Osteoblast (primary cell): ENCODE measurements at regions not wholly inside any gene's neighbourhood (a gene's known extent, or its start where the extent isn't known, plus 50 kb on each side); places are given as distances from the start of the nearest gene placed in this dataset.

ENCODE experiments used
- DNase-seq: peaks from one replicate; pipeline ENCODE4 v3.0.0; 2011; ENCODE audit warnings: low spot score, mixed read lengths; ENCODE audit not compliant: insufficient read length; ENCODE audit errors: missing footprints
- H2AFZ ChIP-seq: 2 replicates; pipeline ENCODE4 v1.6.0; 2011; ENCODE audit warnings: mild to moderate bottlenecking, low read length
- H3K27ac ChIP-seq: 2 replicates; pipeline ENCODE4 v1.5.1; 2011; ENCODE audit warnings: mild to moderate bottlenecking, low read depth, low read length, moderate library complexity
- H3K27me3 ChIP-seq: 2 replicates; pipeline ENCODE4 v1.6.0; 2012; ENCODE audit warnings: mild to moderate bottlenecking, control low read depth, inconsistent platforms, low read length, moderate library complexity; ENCODE audit not compliant: insufficient read depth
- H3K36me3 ChIP-seq: 2 replicates; pipeline ENCODE4 v1.5.1; 2011; ENCODE audit warnings: mild to moderate bottlenecking, low read length, control low read depth, moderate library complexity; ENCODE audit not compliant: insufficient read depth
- H3K4me1 ChIP-seq: 2 replicates; pipeline ENCODE4 v1.5.1; 2011; ENCODE audit warnings: mild to moderate bottlenecking, low read length, control low read depth, moderate library complexity; ENCODE audit not compliant: insufficient read depth
- H3K4me2 ChIP-seq: 2 replicates; pipeline ENCODE4 v1.6.0; 2011; ENCODE audit warnings: mild to moderate bottlenecking, low read length; ENCODE audit not compliant: insufficient read depth
- H3K4me3 ChIP-seq: fragments of 200-600 bp; sonication (generic); 3 replicates; pipeline ENCODE4 v1.5.1; 2012; ENCODE audit warnings: mild to moderate bottlenecking, low read length, inconsistent platforms; ENCODE audit not compliant: insufficient read depth
- H3K79me2 ChIP-seq: 2 replicates; pipeline ENCODE4 v1.6.0; 2012; ENCODE audit warnings: mild to moderate bottlenecking, low read length, control low read depth, inconsistent platforms; ENCODE audit not compliant: insufficient read depth
- H3K9me3 ChIP-seq: 2 replicates; pipeline ENCODE4 v1.5.1; 2011; ENCODE audit warnings: low read depth, low read length, control low read depth
- H4K20me1 ChIP-seq: 2 replicates; pipeline ENCODE4 v1.6.0; 2012; ENCODE audit warnings: mild to moderate bottlenecking, low read length, control low read depth; ENCODE audit not compliant: insufficient read depth
- TF ChIP-seq, protein P1 (sequence below): IDR thresholded peaks from 2 replicates; pipeline ENCODE4 v1.5.1; 2011; ENCODE audit warnings: mild to moderate bottlenecking, low read depth, low read length, moderate library complexity; ENCODE audit errors: extremely low read depth

DNA sequence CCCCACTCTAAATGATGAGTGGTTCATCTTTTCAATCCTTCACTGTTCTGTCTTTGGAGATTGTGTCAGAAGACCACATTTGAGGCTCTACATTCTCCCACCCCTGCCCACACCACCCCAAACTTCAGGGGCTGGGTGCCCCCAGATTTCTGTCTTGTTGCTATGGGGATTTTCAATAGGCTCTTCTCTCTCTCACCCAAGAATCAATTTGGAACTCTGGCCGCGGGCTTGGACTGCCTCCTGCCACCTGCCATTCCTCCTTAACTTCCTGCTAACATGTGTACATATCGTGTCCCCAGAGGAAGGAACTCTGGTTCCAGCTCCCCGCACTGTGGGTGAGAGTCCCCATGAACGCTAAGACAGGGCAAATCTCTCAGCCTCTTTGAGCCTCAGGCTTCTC lies 67.4 kb upstream of the LARS2 start:
- Histone ChIP-seq H3K27ac (no peak overlapping the region), H3K4me3 (no peak overlapping the region), H3K27me3 (peaks cover 21% of the 10 kb centered on the region), H3K9me3 (no peaks in the 10 kb centered on the region), H3K36me3 (no peaks in the 10 kb centered on the region), H4K20me1 (no peaks in the 10 kb centered on the region), H3K4me2 (no peak overlapping the region), H3K79me2 (no peaks in the 10 kb centered on the region), H3K4me1 (no peaks in the 10 kb centered on the region), H2AFZ (no peak overlapping the region)
- TF ChIP-seq, protein P1, sequence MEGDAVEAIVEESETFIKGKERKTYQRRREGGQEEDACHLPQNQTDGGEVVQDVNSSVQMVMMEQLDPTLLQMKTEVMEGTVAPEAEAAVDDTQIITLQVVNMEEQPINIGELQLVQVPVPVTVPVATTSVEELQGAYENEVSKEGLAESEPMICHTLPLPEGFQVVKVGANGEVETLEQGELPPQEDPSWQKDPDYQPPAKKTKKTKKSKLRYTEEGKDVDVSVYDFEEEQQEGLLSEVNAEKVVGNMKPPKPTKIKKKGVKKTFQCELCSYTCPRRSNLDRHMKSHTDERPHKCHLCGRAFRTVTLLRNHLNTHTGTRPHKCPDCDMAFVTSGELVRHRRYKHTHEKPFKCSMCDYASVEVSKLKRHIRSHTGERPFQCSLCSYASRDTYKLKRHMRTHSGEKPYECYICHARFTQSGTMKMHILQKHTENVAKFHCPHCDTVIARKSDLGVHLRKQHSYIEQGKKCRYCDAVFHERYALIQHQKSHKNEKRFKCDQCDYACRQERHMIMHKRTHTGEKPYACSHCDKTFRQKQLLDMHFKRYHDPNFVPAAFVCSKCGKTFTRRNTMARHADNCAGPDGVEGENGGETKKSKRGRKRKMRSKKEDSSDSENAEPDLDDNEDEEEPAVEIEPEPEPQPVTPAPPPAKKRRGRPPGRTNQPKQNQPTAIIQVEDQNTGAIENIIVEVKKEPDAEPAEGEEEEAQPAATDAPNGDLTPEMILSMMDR, result no peak
- DNase-seq, result no peak

DNA sequence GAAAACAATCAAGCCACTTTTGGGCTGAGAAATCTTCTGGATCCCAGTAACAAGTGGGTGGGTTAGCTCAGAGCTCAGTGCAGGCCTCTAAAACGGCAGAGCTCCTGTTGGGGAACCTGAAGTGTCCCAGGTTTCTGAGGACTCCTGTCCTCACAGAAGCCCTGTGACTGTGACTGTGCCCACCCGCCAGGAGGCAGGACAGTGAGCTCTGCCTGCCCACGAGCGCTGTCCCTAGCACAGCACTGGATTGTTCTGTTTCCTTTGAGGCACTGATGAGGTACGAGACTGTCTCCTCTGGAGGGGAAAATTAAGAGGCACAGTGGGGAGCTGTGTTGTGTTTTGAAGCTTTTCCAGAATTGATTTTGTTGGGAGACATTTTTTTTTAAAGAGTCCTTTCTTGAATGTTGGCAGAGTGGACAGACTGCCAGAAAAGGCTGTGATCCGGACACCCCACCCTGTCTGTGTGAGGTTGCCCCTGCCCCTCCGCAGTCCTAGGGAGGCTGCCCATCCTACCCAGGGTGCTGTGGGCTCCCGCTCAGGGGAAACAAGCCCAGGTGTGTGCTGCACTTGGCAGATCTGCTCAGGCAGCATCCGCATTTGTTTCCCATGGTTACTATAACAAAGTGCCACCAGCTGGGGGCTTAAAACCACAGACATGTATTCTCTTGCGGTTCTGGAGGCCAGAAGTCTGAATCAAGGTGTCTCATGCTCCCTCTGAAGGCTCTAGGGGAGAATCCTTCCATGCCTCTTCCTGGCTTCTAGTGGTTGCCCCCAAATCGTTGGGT lies 66.6 kb upstream of the LARS2 start:
- DNase-seq, result no peak

DNA sequence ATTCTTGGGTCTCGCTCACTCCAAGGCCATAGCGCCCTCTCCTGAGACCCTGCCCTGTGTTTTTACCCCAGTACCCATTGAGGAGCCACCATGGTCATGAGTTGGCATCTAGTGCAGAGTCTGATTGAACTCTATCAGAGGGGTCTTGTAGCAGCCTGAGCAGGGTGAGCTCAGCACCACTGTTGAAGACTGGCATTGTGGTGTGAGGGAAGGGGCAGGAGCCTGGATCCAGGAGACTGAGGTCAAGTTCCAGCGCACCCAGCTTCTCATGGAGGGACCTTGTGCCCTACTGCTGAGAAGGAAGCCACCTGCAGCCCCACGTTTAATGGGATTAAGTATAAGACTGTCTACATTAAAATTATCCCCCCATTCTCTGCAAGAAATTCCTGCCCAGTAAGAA lies 65.8 kb upstream of the LARS2 start:
- no peaks in the 10 kb centered on the region for H3K4me1 ChIP-seq
- H3K27ac ChIP-seq, result no peak overlapping the region
- peaks cover 38% of the 10 kb centered on the region for H3K27me3 ChIP-seq
- H4K20me1 ChIP-seq, result no peaks in the 10 kb centered on the region
- H3K4me2 ChIP-seq, result no peak overlapping the region
- TF ChIP-seq, protein P1, result no peak
- no peaks in the 10 kb centered on the region for H3K79me2 ChIP-seq
- no peaks in the 10 kb centered on the region for H3K9me3 ChIP-seq
- H3K4me3 ChIP-seq, result no peak overlapping the region
- DNase-seq, result no peak
- no peak overlapping the region for H2AFZ ChIP-seq
- H3K36me3 ChIP-seq, result no peaks in the 10 kb centered on the region

More for the DNA sequence above, 66.6 kb upstream of the LARS2 start:
- Histone ChIP-seq H2AFZ (no peak overlapping the region), H3K4me2 (no peak overlapping the region), H3K27ac (no peak overlapping the region), H3K27me3 (peaks cover 30% of the 10 kb centered on the region), H3K4me3 (no peak overlapping the region), H3K36me3 (no peaks in the 10 kb centered on the region), H3K9me3 (no peaks in the 10 kb centered on the region), H3K4me1 (no peaks in the 10 kb centered on the region), H4K20me1 (no peaks in the 10 kb centered on the region), H3K79me2 (no peaks in the 10 kb centered on the region)
- TF ChIP-seq, protein P1, result no peak

DNA sequence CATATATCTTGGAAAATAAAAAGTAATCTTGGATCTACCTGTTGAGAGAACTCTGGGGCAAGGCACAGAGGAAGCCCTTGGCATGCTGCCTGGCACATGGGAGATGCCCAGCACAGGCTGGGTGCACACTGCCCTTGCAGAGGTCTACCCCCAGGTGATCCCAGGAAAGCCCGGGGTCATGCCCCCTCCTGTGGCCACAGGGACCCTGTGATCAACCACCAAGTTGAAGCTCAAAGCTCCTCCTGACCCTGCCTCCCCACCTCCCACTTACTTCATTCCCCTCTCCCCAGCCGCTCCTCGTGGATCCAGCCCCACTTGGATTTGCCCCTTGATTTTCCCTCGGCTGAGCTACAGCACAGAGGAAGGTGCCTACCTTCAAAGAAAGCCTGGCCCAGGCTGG lies 62.7 kb upstream of the LARS2 start:
- no peaks in the 10 kb centered on the region for H4K20me1 ChIP-seq
- no peaks in the 10 kb centered on the region for H3K4me1 ChIP-seq
- H3K36me3 ChIP-seq, result no peaks in the 10 kb centered on the region
- H3K4me3 ChIP-seq, result no peak overlapping the region
- peaks cover 60% of the 10 kb centered on the region for H3K27me3 ChIP-seq
- no peak overlapping the region for H3K4me2 ChIP-seq
- DNase-seq, result no peak
- no peak overlapping the region for H3K27ac ChIP-seq
- H3K79me2 ChIP-seq, result no peaks in the 10 kb centered on the region
- TF ChIP-seq, protein P1, result no peak
- no peaks in the 10 kb centered on the region for H3K9me3 ChIP-seq
- H2AFZ ChIP-seq, result no peak overlapping the region
